Caco-2 (cell line): ENCODE measurements at regions not wholly inside any gene's neighbourhood (a gene's known extent, or its start where the extent isn't known, plus 50 kb on each side); places are given as distances from the start of the nearest gene placed in this dataset.

Experiments used
- BruUV-seq: library from RNA; stranded (reverse); fragments of 400-500 nt; replicated peaks from 2 replicates; lab custom pipeline; 2021; lab: Mats Ljungman, UMichigan
- CTCF ChIA-PET: fragments of 300-600 bp; sonication (Branson Sonifier 250); formaldehyde crosslinking; loops from one replicate; lab custom pipeline; 2022; ENCODE audit warnings: antibody characterized with exemption; lab: Charles Lee
- POLR2A ChIA-PET: fragments of 300-600 bp; sonication (Branson Sonifier 250); formaldehyde crosslinking; loops from one replicate; lab custom pipeline; 2022; ENCODE audit warnings: antibody characterized with exemption; lab: Charles Lee
- DNase-seq, 2 experiments: peaks; one replicate each; pipeline versions ENCODE4 v3.0.0 to v3.0.0-alpha.2; 2020 to 2022
- H3K27me3 ChIP-seq: replicated peaks from 2 replicates; pipeline ENCODE4 v1.6.0; 2011; ENCODE audit warnings: low read length; ENCODE audit not compliant: control insufficient read depth, insufficient read depth
- H3K36me3 ChIP-seq: 2 replicates; pipeline ENCODE4 v1.5.1; 2011; ENCODE audit warnings: low read length; ENCODE audit not compliant: control insufficient read depth, insufficient read depth
- H3K4me1 ChIP-seq: fragments of 250-450 bp; sonication (Bioruptor Pico); 2 replicates; pipeline ENCODE4 v1.5.1; 2020; ENCODE audit warnings: mild to moderate bottlenecking
- H3K4me3 ChIP-seq: 2 replicates; pipeline ENCODE4 v1.5.1; 2011; ENCODE audit warnings: low read depth, mild to moderate bottlenecking, control low read depth, low read length
- H3K9me3 ChIP-seq: fragments of 250-450 bp; sonication (Bioruptor Pico); 2 replicates; pipeline ENCODE4 v1.5.1; 2020; ENCODE audit warnings: mild to moderate bottlenecking, moderate library complexity
- H3K27ac Mint-ChIP-seq: one replicate; pipeline ENCODE4 v1.8.0; 2022; ENCODE audit warnings: mixed read lengths; ENCODE audit not compliant: unreplicated experiment
- H3K27me3 Mint-ChIP-seq: one replicate; pipeline ENCODE4 v1.8.0; 2022; ENCODE audit warnings: mixed read lengths; ENCODE audit not compliant: insufficient read depth, unreplicated experiment
- H3K36me3 Mint-ChIP-seq: one replicate; pipeline ENCODE4 v1.8.0; 2022; ENCODE audit warnings: mild to moderate bottlenecking, mixed read lengths; ENCODE audit not compliant: insufficient read depth, unreplicated experiment
- H3K4me1 Mint-ChIP-seq: one replicate; pipeline ENCODE4 v1.8.0; 2022; ENCODE audit warnings: low read depth, mixed read lengths; ENCODE audit not compliant: unreplicated experiment
- H3K4me3 Mint-ChIP-seq: one replicate; pipeline ENCODE4 v1.8.0; 2022; ENCODE audit warnings: mild to moderate bottlenecking, moderate library complexity, mixed read lengths; ENCODE audit not compliant: unreplicated experiment
- H3K9me3 Mint-ChIP-seq: one replicate; pipeline ENCODE4 v1.8.0; 2022; ENCODE audit warnings: mixed read lengths; ENCODE audit not compliant: unreplicated experiment
- CTCF ChIP-seq, 2 experiments: fragments of 200-600 bp in 1 of 2; IDR thresholded peaks; 1 replicate in 1 of 2; 2 replicates in 1 of 2; pipeline versions ENCODE4 v1.5.1 to v1.8.0; 2011 to 2022; ENCODE audit warnings: antibody characterized with exemption in 1 of 2, control low read depth in 1 of 2, inconsistent platforms in 1 of 2, low read depth in 1 of 2, low read length in 1 of 2, mild to moderate bottlenecking in 1 of 2, moderate library complexity in 1 of 2; ENCODE audit not compliant: insufficient read depth in 1 of 2, severe bottlenecking in 1 of 2, unreplicated experiment in 1 of 2
- intact Hi-C: fragments of 100-400 bp; cut with micrococcal nuclease; formaldehyde crosslinking; loops from one replicate; pipeline ENCODE4 v1.10.0; 2022; ENCODE audit not compliant: unreplicated experiment

- no peaks in the 10 kb centered on the region for H3K27me3 Mint-ChIP-seq
- no peak for DNase-seq
- Histone ChIP-seq H3K4me3 (no peak overlapping the region), H3K36me3 (no peaks in the 10 kb centered on the region), H3K4me1 (peaks cover 32% of the 10 kb centered on the region), H3K9me3 (no peaks in the 10 kb centered on the region), H3K27me3 (no peaks in the 10 kb centered on the region)
- BruUV-seq = no TSS peak
- TF ChIP-seq CTCF (IDR thresholded peaks at IDR 0.05; ENCODE audit: insufficient read depth in 1 of 2, low read depth in 1 of 2, low read length in 1 of 2, severe bottlenecking in 1 of 2, unreplicated experiment in 1 of 2) = no peak
- H3K4me3 Mint-ChIP-seq = no peak overlapping the region
- CTCF ChIA-PET = no interaction called here
- H3K27ac Mint-ChIP-seq = no peak overlapping the region
- peaks cover 11% of the 10 kb centered on the region for H3K9me3 Mint-ChIP-seq
- intact Hi-C loops = loop anchor here (5.0 kb wide), 1 partner anchor 323 kb away; no protein-coding TSS in a partner anchor
- H3K4me1 Mint-ChIP-seq = peaks cover 19% of the 10 kb centered on the region
- peaks cover 13% of the 10 kb centered on the region for H3K36me3 Mint-ChIP-seq
- POLR2A ChIA-PET = no interaction called here
Observed at GRCh38 chr2:234139755-234140154, 89.3 kb downstream of the SPP2 start.

GRCh38 chr2:234138836-234139235, 88.3 kb downstream of the SPP2 start:
- no TSS peak for BruUV-seq
- POLR2A ChIA-PET = no interaction called here
- Histone ChIP-seq H3K27me3 (no peaks in the 10 kb centered on the region), H3K36me3 (no peaks in the 10 kb centered on the region), H3K9me3 (no peaks in the 10 kb centered on the region), H3K4me1 (peaks cover 32% of the 10 kb centered on the region), H3K4me3 (no peak overlapping the region)
- H3K4me3 Mint-ChIP-seq = no peak overlapping the region
- H3K9me3 Mint-ChIP-seq = peaks cover 11% of the 10 kb centered on the region
- H3K27ac Mint-ChIP-seq = no peak overlapping the region
- no peak for TF ChIP-seq CTCF (IDR thresholded peaks at IDR 0.05; ENCODE audit: insufficient read depth in 1 of 2, low read depth in 1 of 2, low read length in 1 of 2, severe bottlenecking in 1 of 2, unreplicated experiment in 1 of 2)
- H3K4me1 Mint-ChIP-seq = peaks cover 19% of the 10 kb centered on the region
- CTCF ChIA-PET = no interaction called here
- intact Hi-C loops = loop anchor here (5.0 kb wide), 1 partner anchor 323 kb away; no protein-coding TSS in a partner anchor
- no peaks in the 10 kb centered on the region for H3K27me3 Mint-ChIP-seq
- DNase-seq = no peak
- H3K36me3 Mint-ChIP-seq = peaks cover 13% of the 10 kb centered on the region

GRCh38 chr2:234137400-234138014, 87.0 kb downstream of the SPP2 start:
- peak overlapping the region; percentile 87 for H3K27ac Mint-ChIP-seq
- POLR2A ChIA-PET = interaction anchor here (0.7 kb wide), 1 partner anchor 167 kb away, joined by 3 read pairs; no protein-coding TSS in a partner anchor
- no peak overlapping the region for H3K4me3 Mint-ChIP-seq
- no peaks in the 10 kb centered on the region for H3K9me3 Mint-ChIP-seq
- Histone ChIP-seq H3K9me3 (no peaks in the 10 kb centered on the region), H3K36me3 (no peaks in the 10 kb centered on the region), H3K27me3 (no peaks in the 10 kb centered on the region), H3K4me1 (peaks cover 29% of the 10 kb centered on the region), H3K4me3 (no peak overlapping the region)
- H3K4me1 Mint-ChIP-seq = peaks cover 6% of the 10 kb centered on the region
- no peak for TF ChIP-seq CTCF (IDR thresholded peaks at IDR 0.05; ENCODE audit: insufficient read depth in 1 of 2, low read depth in 1 of 2, low read length in 1 of 2, severe bottlenecking in 1 of 2, unreplicated experiment in 1 of 2)
- no peak for DNase-seq
- H3K36me3 Mint-ChIP-seq = peaks cover 13% of the 10 kb centered on the region
- no peaks in the 10 kb centered on the region for H3K27me3 Mint-ChIP-seq
- intact Hi-C loops = loop anchor here (2.0 to 5.0 kb wide), 2 partner anchors 161 to 325 kb away; no protein-coding TSS in a partner anchor
- BruUV-seq = no TSS peak
- CTCF ChIA-PET = interaction anchor here (0.7 kb wide), 1 partner anchor 112 kb away, joined by 4 read pairs; no protein-coding TSS in a partner anchor
